BE2C (cell line): ENCODE measurements at regions not wholly inside any gene's neighbourhood (a gene's known extent, or its start where the extent isn't known, plus 50 kb on each side); places are given as distances from the start of the nearest gene placed in this dataset.
A peak's percentile ranks its signal among the peaks of the same experiment; 100 is the strongest.

ENCODE experiments used
- DNase-seq: peaks from one replicate; pipeline ENCODE4 v3.0.0-alpha.2; 2020
- H3K27me3 ChIP-seq: fragments of 250-450 bp; sonication (Bioruptor Pico); 2 replicates; pipeline ENCODE4 v1.5.1; 2020; ENCODE audit warnings: mild to moderate bottlenecking
- H3K36me3 ChIP-seq: fragments of 250-450 bp; sonication (Bioruptor Pico); 2 replicates; pipeline ENCODE4 v1.5.1; 2020; ENCODE audit warnings: mild to moderate bottlenecking
- H3K4me1 ChIP-seq: fragments of 250-450 bp; sonication (Bioruptor Pico); 2 replicates; pipeline ENCODE4 v1.5.1; 2020
- H3K4me3 ChIP-seq: 2 replicates; pipeline ENCODE4 v1.5.1; 2011; ENCODE audit warnings: low read depth, low read length
- H3K9me3 ChIP-seq: fragments of 250-450 bp; sonication (Bioruptor Pico); 2 replicates; pipeline ENCODE4 v1.5.1; 2020
- CTCF ChIP-seq: IDR thresholded peaks from 2 replicates; pipeline ENCODE4 v1.5.1; 2012; ENCODE audit warnings: mild to moderate bottlenecking, low read depth, low read length

- Histone ChIP-seq H3K4me3 (no peak overlapping the region), H3K27me3 (no peaks in the 10 kb centered on the region), H3K9me3 (no peaks in the 10 kb centered on the region), H3K4me1 (no peaks in the 10 kb centered on the region), H3K36me3 (no peaks in the 10 kb centered on the region)
- no peak for TF ChIP-seq CTCF
- no peak for DNase-seq
Observed at GRCh38 chr6:169071394-169071793, 182.3 kb downstream of the THBS2 start.

- peak; percentile 30 for DNase-seq
- no peaks in the 10 kb centered on the region for H3K9me3 ChIP-seq
- no peak overlapping the region for H3K4me3 ChIP-seq
- TF ChIP-seq CTCF, result no peak
- H3K36me3 ChIP-seq, result no peaks in the 10 kb centered on the region
- H3K4me1 ChIP-seq, result no peaks in the 10 kb centered on the region
- no peaks in the 10 kb centered on the region for H3K27me3 ChIP-seq
Observed at GRCh38 chr6:169070506-169071176, 183.0 kb downstream of the THBS2 start.

- TF ChIP-seq CTCF, result no peak
Observed at GRCh38 chr6:169069356-169069755, 184.3 kb downstream of the THBS2 start.

GRCh38 chr6:169064194-169064593, 189.5 kb downstream of the THBS2 start:
- Histone ChIP-seq H3K9me3 (no peaks in the 10 kb centered on the region), H3K4me3 (no peak overlapping the region), H3K4me1 (no peaks in the 10 kb centered on the region), H3K36me3 (no peaks in the 10 kb centered on the region), H3K27me3 (no peaks in the 10 kb centered on the region)
- TF ChIP-seq CTCF, result no peak
- DNase-seq, result no peak

More at GRCh38 chr6:169069356-169069755, 184.3 kb downstream of the THBS2 start:
- Histone ChIP-seq H3K4me1 (no peaks in the 10 kb centered on the region), H3K27me3 (no peaks in the 10 kb centered on the region), H3K4me3 (no peak overlapping the region), H3K9me3 (no peaks in the 10 kb centered on the region), H3K36me3 (no peaks in the 10 kb centered on the region)
- DNase-seq, result no peak

- Histone ChIP-seq H3K4me3 (no peak overlapping the region), H3K9me3 (no peaks in the 10 kb centered on the region), H3K27me3 (no peaks in the 10 kb centered on the region), H3K36me3 (no peaks in the 10 kb centered on the region), H3K4me1 (no peaks in the 10 kb centered on the region)
- TF ChIP-seq CTCF, result no peak
- no peak for DNase-seq
Observed at GRCh38 chr6:169062272-169062671, 191.4 kb downstream of the THBS2 start.

- no peak for DNase-seq
- no peaks in the 10 kb centered on the region for H3K27me3 ChIP-seq
- no peaks in the 10 kb centered on the region for H3K4me1 ChIP-seq
- no peak overlapping the region for H3K4me3 ChIP-seq
- H3K36me3 ChIP-seq, result no peaks in the 10 kb centered on the region
- no peak for TF ChIP-seq CTCF
- H3K9me3 ChIP-seq, result no peaks in the 10 kb centered on the region
Observed at GRCh38 chr6:169058634-169059033, 195.0 kb downstream of the THBS2 start.
